SK-N-SH (cell line): ENCODE measurements at regions not wholly inside any gene's neighbourhood (a gene's known extent, or its start where the extent isn't known, plus 50 kb on each side); places are given as distances from the start of the nearest gene placed in this dataset.

Experiments used
- CTCF ChIA-PET: fragments of 300-600, 350-600 bp; formaldehyde crosslinking; extraction: SDS; loops from one replicate; lab custom pipeline; 2021; lab: Yijun Ruan, JAX
- POLR2A ChIA-PET: fragments of 350-600 bp; sonication (Branson Sonifier 250); formaldehyde crosslinking; extraction: SDS; loops from one replicate; lab custom pipeline; 2020; ENCODE audit warnings: antibody characterized with exemption, inconsistent platforms; lab: Yijun Ruan, JAX
- DNase-seq: peaks from one replicate; pipeline ENCODE4 v3.0.0; 2012
- H2AFZ ChIP-seq: fragments of 200-600 bp; sonication (generic); 2 replicates; pipeline ENCODE4 v1.8.1; 2016; ENCODE audit warnings: antibody characterized with exemption, mild to moderate bottlenecking, low read depth
- H3F3A ChIP-seq: fragments of 200-600 bp; sonication (generic); replicated peaks from 2 replicates; pipeline ENCODE3; 2016; ENCODE audit warnings: antibody characterized with exemption, mild to moderate bottlenecking; ENCODE audit not compliant: insufficient read depth
- H3K27ac ChIP-seq, 2 experiments: fragments of 200-500 bp in 1 of 2; fragments of 200-600 bp in 1 of 2; sonication (Bioruptor generic) in 1 of 2; sonication (generic), shearing (Covaris generic) in 1 of 2; 2 replicates each; pipeline versions ENCODE4 v1.5.1 to v1.6.1; 2014 to 2016; ENCODE audit warnings: low read depth in 2 of 2, inconsistent platforms in 1 of 2, low read length in 1 of 2, mild to moderate bottlenecking in 1 of 2, mixed read lengths in 1 of 2
- H3K27me3 ChIP-seq: fragments of 200-600 bp; sonication (generic), shearing (Covaris generic); 2 replicates; pipeline ENCODE4 v1.6.1; 2016; ENCODE audit warnings: mixed run types; ENCODE audit not compliant: insufficient read depth
- H3K36me3 ChIP-seq, 2 experiments: fragments of 200-500 bp in 1 of 2; fragments of 200-600 bp in 1 of 2; sonication (Bioruptor generic) in 1 of 2; sonication (generic) in 1 of 2; replicated peaks in 1 of 2; 2 replicates each; pipeline versions ENCODE3 to v1.5.1; 2014 to 2016; ENCODE audit warnings: low read length in 1 of 2, mild to moderate bottlenecking in 1 of 2; ENCODE audit not compliant: insufficient read depth in 2 of 2, control insufficient read depth in 1 of 2
- H3K4me1 ChIP-seq, 2 experiments: fragments of 200-500 bp in 1 of 2; fragments of 200-600 bp in 1 of 2; sonication (Bioruptor generic) in 1 of 2; sonication (generic), shearing (Covaris generic) in 1 of 2; 2 replicates each; pipeline versions ENCODE4 v1.5.1 to v1.6.1; 2014 to 2016; ENCODE audit warnings: low read depth in 1 of 2, low read length in 1 of 2, mixed run types in 1 of 2; ENCODE audit not compliant: insufficient read depth in 2 of 2, control insufficient read depth in 1 of 2
- H3K4me2 ChIP-seq: fragments of 200-600 bp; sonication (generic), shearing (Covaris generic); 2 replicates; pipeline ENCODE4 v1.6.1; 2017; ENCODE audit warnings: mixed run types
- H3K4me3 ChIP-seq, 2 experiments: fragments of 200-500 bp in 1 of 2; fragments of 200-600 bp in 1 of 2; sonication (Bioruptor generic) in 1 of 2; sonication (generic), shearing (Covaris generic) in 1 of 2; 2 replicates each; pipeline versions ENCODE4 v1.5.1 to v1.8.1; 2014 to 2016; ENCODE audit warnings: low read depth in 2 of 2, inconsistent platforms in 1 of 2, low read length in 1 of 2, mild to moderate bottlenecking in 1 of 2, mixed read lengths in 1 of 2, moderate library complexity in 1 of 2
- H3K79me2 ChIP-seq: fragments of 200-600 bp; sonication (generic); 2 replicates; pipeline ENCODE4 v1.8.1; 2017; ENCODE audit warnings: mild to moderate bottlenecking; ENCODE audit not compliant: insufficient read depth
- H3K9ac ChIP-seq: fragments of 200-600 bp; sonication (generic); 2 replicates; pipeline ENCODE4 v1.6.1; 2017; ENCODE audit warnings: mixed run types
- H3K9me2 ChIP-seq: fragments of 200-600 bp; sonication (generic); 2 replicates; pipeline ENCODE4 v1.6.1; 2017; ENCODE audit warnings: mixed run types
- H3K9me3 ChIP-seq: fragments of 200-600 bp; sonication (generic); 2 replicates; pipeline ENCODE4 v1.6.1; 2017; ENCODE audit warnings: mixed run types, mild to moderate bottlenecking, moderate library complexity
- H4K20me1 ChIP-seq: fragments of 200-600 bp; sonication (generic); 2 replicates; pipeline ENCODE4 v1.6.1; 2017; ENCODE audit warnings: mild to moderate bottlenecking, mixed run types; ENCODE audit not compliant: insufficient read depth
- ELF1 ChIP-seq: IDR thresholded peaks from 2 replicates; pipeline ENCODE4 v1.4.0; 2012
- EZH2phosphoT487 ChIP-seq: fragments of 200-600 bp; sonication (generic); IDR thresholded peaks from 2 replicates; pipeline ENCODE4 v1.6.1; 2017; ENCODE audit warnings: low read depth, mixed run types, mild to moderate bottlenecking, antibody characterized with exemption, moderate library complexity, borderline replicate concordance
- FOSL2 ChIP-seq: IDR thresholded peaks from 2 replicates; pipeline ENCODE4 v1.4.0; 2012; ENCODE audit warnings: low read depth, mild to moderate bottlenecking, moderate library complexity, borderline replicate concordance
- FOXJ3 ChIP-seq: sonication (generic); formaldehyde crosslinking; IDR thresholded peaks from 2 replicates; pipeline ENCODE4 v1.5.1; 2020; ENCODE audit warnings: mild to moderate bottlenecking, missing genetic modification reagents
- FOXM1 ChIP-seq: IDR thresholded peaks from 2 replicates; pipeline ENCODE4 v1.4.0; 2012; ENCODE audit warnings: low read depth, mild to moderate bottlenecking
- GABPA ChIP-seq: IDR thresholded peaks from 2 replicates; pipeline ENCODE4 v1.4.0; 2012; ENCODE audit warnings: low read depth, mild to moderate bottlenecking
- GATA2 ChIP-seq: sonication (generic); formaldehyde crosslinking; IDR thresholded peaks from 2 replicates; pipeline ENCODE4 v1.5.0; 2020; ENCODE audit warnings: mild to moderate bottlenecking, missing genetic modification reagents
- JUND ChIP-seq: IDR thresholded peaks from 2 replicates; pipeline ENCODE4 v1.4.0; 2012
- NRF1 ChIP-seq: IDR thresholded peaks from 2 replicates; pipeline ENCODE4 v1.6.1; 2012; ENCODE audit warnings: low read depth, mild to moderate bottlenecking, low read length
- POLR2AphosphoS5 ChIP-seq: IDR thresholded peaks from 2 replicates; pipeline ENCODE4 v1.6.1; 2012; ENCODE audit warnings: low read depth, low read length
- RCOR1 ChIP-seq: fragments of 150-350 bp; IDR thresholded peaks from 2 replicates; pipeline ENCODE4 v1.6.1; 2017; ENCODE audit warnings: antibody characterized with exemption, low read length
- RXRA ChIP-seq: IDR thresholded peaks from 2 replicates; pipeline ENCODE4 v1.4.0; 2012; ENCODE audit warnings: low read depth, mild to moderate bottlenecking, borderline replicate concordance
- SIN3A ChIP-seq: IDR thresholded peaks from 2 replicates; pipeline ENCODE4 v1.6.1; 2012; ENCODE audit warnings: low read depth, mild to moderate bottlenecking, low read length, moderate library complexity, borderline replicate concordance
- SMC3 ChIP-seq: IDR thresholded peaks from 2 replicates; pipeline ENCODE4 v1.6.1; 2012; ENCODE audit warnings: low read depth, low read length, improper control_type of control experiment
- TCF12 ChIP-seq: IDR thresholded peaks from 2 replicates; pipeline ENCODE4 v1.4.0; 2012
- TEAD4 ChIP-seq: IDR thresholded peaks from 2 replicates; pipeline ENCODE4 v1.4.0; 2012; ENCODE audit warnings: mild to moderate bottlenecking, borderline replicate concordance; ENCODE audit not compliant: insufficient read depth
- YY1 ChIP-seq: IDR thresholded peaks from 2 replicates; pipeline ENCODE4 v1.4.0; 2012; ENCODE audit warnings: low read depth, mild to moderate bottlenecking
- WGBS: methylation state at CpG from one replicate; pipeline ENCODE4 v1.1.6; 2017; ENCODE audit warnings: low lambda C conversion rate; 5-methylcytosine and 5-hydroxymethylcytosine counted together
- TF ChIP-seq, protein P1 (sequence below): fragments of 150-350 bp; IDR thresholded peaks from 2 replicates; pipeline ENCODE4 v1.6.1; 2016; ENCODE audit warnings: mild to moderate bottlenecking, low read depth, low read length
- TF ChIP-seq, protein P2 (sequence below): IDR thresholded peaks from 2 replicates; pipeline ENCODE4 v1.4.0; 2012; ENCODE audit warnings: low read depth
- TF ChIP-seq, protein P3 (sequence below): fragments of 200-600 bp; sonication (generic); IDR thresholded peaks from 2 replicates; pipeline ENCODE4 v1.6.1; 2017; ENCODE audit warnings: antibody characterized with exemption, mild to moderate bottlenecking, moderate library complexity

DNA sequence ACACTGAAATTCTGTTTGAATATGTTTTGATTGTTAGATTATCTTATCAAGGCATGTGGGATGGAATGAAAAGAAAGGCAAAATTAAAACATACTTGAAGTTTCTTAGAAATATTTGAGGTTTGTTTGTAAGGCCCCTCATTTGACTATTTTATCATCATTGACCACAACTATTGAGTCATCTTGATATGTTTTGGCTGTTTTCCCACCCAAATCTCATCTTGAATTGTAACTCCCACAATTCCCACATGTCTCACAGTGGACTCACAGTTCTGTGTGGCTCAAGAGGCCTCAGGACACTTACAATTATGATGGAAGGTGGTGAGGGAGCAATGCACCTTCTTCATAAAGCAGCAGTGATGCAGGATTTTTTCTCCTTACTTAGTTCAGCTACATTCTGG is 917.1 kb downstream of the PLOD2 start:
- no peaks in the 10 kb centered on the region for H3K27me3 ChIP-seq
- no peak for DNase-seq

DNA sequence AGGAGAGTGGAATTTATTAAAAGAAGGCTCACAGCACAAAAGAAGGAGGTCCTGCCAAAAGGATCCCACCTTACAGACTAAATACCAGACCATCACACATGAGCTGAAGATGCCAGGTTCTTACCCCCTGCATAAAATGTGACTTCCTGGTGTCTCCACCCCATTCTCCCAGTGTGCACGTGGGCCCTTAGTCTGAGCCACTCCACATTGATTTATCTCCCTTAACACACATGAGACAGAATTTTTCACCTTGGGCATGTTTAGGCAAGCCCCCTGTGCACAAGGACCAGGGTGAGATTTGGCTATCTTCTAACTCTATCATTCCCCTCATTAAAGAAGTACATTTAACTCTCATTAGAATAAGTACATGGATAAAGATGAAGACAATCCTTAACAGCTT is 916.7 kb downstream of the PLOD2 start:
- no peak overlapping the region for H3K27ac ChIP-seq
- no peaks in the 10 kb centered on the region for H3K4me1 ChIP-seq
- H3K27me3 ChIP-seq, result no peaks in the 10 kb centered on the region
- H4K20me1 ChIP-seq, result no peaks in the 10 kb centered on the region
- DNase-seq, result no peak
- H3K9me2 ChIP-seq, result no peaks in the 10 kb centered on the region
- CTCF ChIA-PET, result no interaction called here
- POLR2A ChIA-PET, result no interaction called here
- no peaks in the 10 kb centered on the region for H3K9me3 ChIP-seq
- 0% methylated on average over 1 of the region's 1 CpG for WGBS
- H3K9ac ChIP-seq, result no peak overlapping the region
- TF ChIP-seq ELF1, result no peak
- no peak for TF ChIP-seq SMC3
- no peak for TF ChIP-seq TEAD4
- TF ChIP-seq FOSL2, result no peak
- no peak for TF ChIP-seq TCF12
- TF ChIP-seq, protein P1, sequence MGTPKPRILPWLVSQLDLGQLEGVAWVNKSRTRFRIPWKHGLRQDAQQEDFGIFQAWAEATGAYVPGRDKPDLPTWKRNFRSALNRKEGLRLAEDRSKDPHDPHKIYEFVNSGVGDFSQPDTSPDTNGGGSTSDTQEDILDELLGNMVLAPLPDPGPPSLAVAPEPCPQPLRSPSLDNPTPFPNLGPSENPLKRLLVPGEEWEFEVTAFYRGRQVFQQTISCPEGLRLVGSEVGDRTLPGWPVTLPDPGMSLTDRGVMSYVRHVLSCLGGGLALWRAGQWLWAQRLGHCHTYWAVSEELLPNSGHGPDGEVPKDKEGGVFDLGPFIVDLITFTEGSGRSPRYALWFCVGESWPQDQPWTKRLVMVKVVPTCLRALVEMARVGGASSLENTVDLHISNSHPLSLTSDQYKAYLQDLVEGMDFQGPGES, result no peak
- TF ChIP-seq RXRA, result no peak
- TF ChIP-seq YY1, result no peak
- no peak for TF ChIP-seq FOXJ3 (CRISPR knock-in tag)
- TF ChIP-seq RCOR1, result no peak
- TF ChIP-seq, protein P2, sequence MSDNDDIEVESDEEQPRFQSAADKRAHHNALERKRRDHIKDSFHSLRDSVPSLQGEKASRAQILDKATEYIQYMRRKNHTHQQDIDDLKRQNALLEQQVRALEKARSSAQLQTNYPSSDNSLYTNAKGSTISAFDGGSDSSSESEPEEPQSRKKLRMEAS, result no peak
- no peak for TF ChIP-seq GABPA
- no peak for TF ChIP-seq EZH2phosphoT487
- TF ChIP-seq, protein P3, sequence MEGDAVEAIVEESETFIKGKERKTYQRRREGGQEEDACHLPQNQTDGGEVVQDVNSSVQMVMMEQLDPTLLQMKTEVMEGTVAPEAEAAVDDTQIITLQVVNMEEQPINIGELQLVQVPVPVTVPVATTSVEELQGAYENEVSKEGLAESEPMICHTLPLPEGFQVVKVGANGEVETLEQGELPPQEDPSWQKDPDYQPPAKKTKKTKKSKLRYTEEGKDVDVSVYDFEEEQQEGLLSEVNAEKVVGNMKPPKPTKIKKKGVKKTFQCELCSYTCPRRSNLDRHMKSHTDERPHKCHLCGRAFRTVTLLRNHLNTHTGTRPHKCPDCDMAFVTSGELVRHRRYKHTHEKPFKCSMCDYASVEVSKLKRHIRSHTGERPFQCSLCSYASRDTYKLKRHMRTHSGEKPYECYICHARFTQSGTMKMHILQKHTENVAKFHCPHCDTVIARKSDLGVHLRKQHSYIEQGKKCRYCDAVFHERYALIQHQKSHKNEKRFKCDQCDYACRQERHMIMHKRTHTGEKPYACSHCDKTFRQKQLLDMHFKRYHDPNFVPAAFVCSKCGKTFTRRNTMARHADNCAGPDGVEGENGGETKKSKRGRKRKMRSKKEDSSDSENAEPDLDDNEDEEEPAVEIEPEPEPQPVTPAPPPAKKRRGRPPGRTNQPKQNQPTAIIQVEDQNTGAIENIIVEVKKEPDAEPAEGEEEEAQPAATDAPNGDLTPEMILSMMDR, result no peak
- no peak for TF ChIP-seq FOXM1
- no peak for TF ChIP-seq JUND
- no peak for TF ChIP-seq GATA2
- TF ChIP-seq POLR2AphosphoS5, result no peak
- TF ChIP-seq, all 33 proteins: peak for 0
- Histone ChIP-seq H3F3A (no peaks in the 10 kb centered on the region), H2AFZ (peak overlapping the region; percentile 46; the same call in 1 of the 2 replicates), H3K4me3 (no peak overlapping the region), H3K79me2 (no peaks in the 10 kb centered on the region), H3K4me2 (no peak overlapping the region), H3K36me3 (no peaks in the 10 kb centered on the region)

More for the DNA sequence above, 917.1 kb downstream of the PLOD2 start:
- Histone ChIP-seq H3K79me2 (no peaks in the 10 kb centered on the region), H3K27ac (no peak overlapping the region), H3K4me2 (no peak overlapping the region), H2AFZ (no peak overlapping the region), H3K9me2 (no peaks in the 10 kb centered on the region), H3K9ac (no peak overlapping the region), H3F3A (no peaks in the 10 kb centered on the region), H4K20me1 (no peaks in the 10 kb centered on the region), H3K36me3 (no peaks in the 10 kb centered on the region), H3K9me3 (no peaks in the 10 kb centered on the region), H3K4me3 (no peak overlapping the region), H3K4me1 (no peaks in the 10 kb centered on the region)
- TF ChIP-seq NRF1 (no peak), SIN3A (no peak)
- CTCF ChIA-PET, result no interaction called here
- POLR2A ChIA-PET, result no interaction called here
